ENCODE measurements at regions not wholly inside any gene's neighbourhood (a gene's known extent, or its start where the extent isn't known, plus 50 kb on each side); places are given as distances from the start of the nearest gene placed in this dataset.

- TF ChIP-seq IRF2 (CRISPR knock-in tag; IDR thresholded peaks at IDR 0.05) (no peak), POLR2AphosphoS5 (IDR thresholded peaks at IDR 0.05; ENCODE audit: low read depth, low read length) (no peak), ZNF280B (CRISPR knock-in tag; IDR thresholded peaks at IDR 0.05; ENCODE audit: borderline replicate concordance) (no peak), ZNF331 (CRISPR knock-in tag; IDR thresholded peaks at IDR 0.05) (no peak), NCOA2 (CRISPR knock-in tag; IDR thresholded peaks at IDR 0.05) (no peak), SYNCRIP (IDR thresholded peaks at IDR 0.05; ENCODE audit: insufficient read depth, low read depth, low read length) (no peak), ZNF407 (CRISPR knock-in tag; IDR thresholded peaks at IDR 0.05; ENCODE audit: not compliant biosample characterization) (no peak), NFAT5 (CRISPR knock-in tag; IDR thresholded peaks at IDR 0.05) (no peak), RFX5 (IDR thresholded peaks at IDR 0.05; ENCODE audit: low read depth, low read length) (no peak), MAFF (IDR thresholded peaks at IDR 0.05; ENCODE audit: low read depth, low read length) (no peak), CTCF (CRISPR knock-in tag; IDR thresholded peaks at IDR 0.05) (no peak)
Observed at GRCh38 chr6:27052731-27053082, 194.8 kb upstream of the PRSS16 start.

Data from HepG2 (cell line).